GM12878 (cell line): ENCODE measurements at regions not wholly inside any gene's neighbourhood (a gene's known extent, or its start where the extent isn't known, plus 50 kb on each side); places are given as distances from the start of the nearest gene placed in this dataset.

Source experiments
- SMAD1 ChIP-seq: fragments of 450-650 bp; IDR thresholded peaks from 2 replicates; pipeline ENCODE4 v1.6.1; 2018; ENCODE audit warnings: mild to moderate bottlenecking, low read depth; ENCODE audit not compliant: partially characterized antibody
- SMC3 ChIP-seq: IDR thresholded peaks from 2 replicates; pipeline ENCODE4 v1.6.1; 2011; ENCODE audit warnings: low read length, improper control_type of control experiment, borderline replicate concordance
- TAF1 ChIP-seq: IDR thresholded peaks from 2 replicates; pipeline ENCODE4 v1.6.1; 2011; ENCODE audit warnings: mild to moderate bottlenecking, low read depth, low read length, borderline replicate concordance

DNA sequence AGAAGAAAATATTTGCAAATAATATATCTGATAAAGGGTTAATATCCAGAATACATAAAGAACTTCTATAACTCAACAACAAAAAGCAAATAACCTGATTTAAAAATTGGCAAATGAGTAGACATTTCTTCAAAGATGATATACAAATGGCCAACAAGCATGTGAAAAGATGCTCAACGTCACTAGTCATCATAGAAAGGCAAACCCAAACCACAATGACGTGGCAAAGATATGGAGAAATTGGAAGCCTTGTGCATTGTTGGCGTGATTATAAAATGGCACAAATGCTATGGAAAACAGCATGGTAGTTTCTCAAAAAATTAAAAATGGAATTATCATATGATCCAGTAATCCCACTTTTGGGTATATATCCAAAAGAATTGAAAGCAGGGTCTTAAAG lies 466.3 kb downstream of the TBC1D22A start:
- TF ChIP-seq TAF1 = no peak
- no peak for TF ChIP-seq SMAD1
- no peak for TF ChIP-seq SMC3
